IMR-90 (cell line): ENCODE measurements at regions not wholly inside any gene's neighbourhood (a gene's known extent, or its start where the extent isn't known, plus 50 kb on each side); places are given as distances from the start of the nearest gene placed in this dataset.

ENCODE experiments used
- ATAC-seq: fragments of 200-7000 bp; cut with Tn5 transposase; 2 replicates; pipeline ENCODE4 v1.9.1; 2020; ENCODE audit warnings: low read depth, mild to moderate bottlenecking, moderate library complexity
- BruUV-seq: library from RNA; stranded (reverse); fragments of 400-500 nt; replicated peaks from 2 replicates; lab custom pipeline; 2021; lab: Mats Ljungman, UMichigan
- CTCF ChIA-PET: fragments of 300-600 bp; formaldehyde crosslinking; extraction: SDS; loops from one replicate; lab custom pipeline; 2021; ENCODE audit warnings: antibody characterized with exemption; lab: Yijun Ruan, JAX
- POLR2A ChIA-PET: fragments of 300-600 bp; sonication (Branson Sonifier 250); formaldehyde crosslinking; loops from one replicate; lab custom pipeline; 2022; ENCODE audit warnings: antibody characterized with exemption; ENCODE audit not compliant: unreplicated experiment; lab: Charles Lee
- DNase-seq: peaks from one replicate; pipeline ENCODE4 v3.0.0; 2013
- H2AFZ ChIP-seq: replicated peaks from 2 replicates; pipeline ENCODE3; 2013; ENCODE audit warnings: low read length, mild to moderate bottlenecking; ENCODE audit not compliant: poor library complexity
- H2AK5ac ChIP-seq: 2 replicates; pipeline ENCODE4 v1.6.1; 2013; ENCODE audit warnings: low read depth, low read length, inconsistent platforms
- H2AK9ac ChIP-seq: replicated peaks from 2 replicates; pipeline ENCODE3; 2013; ENCODE audit warnings: mild to moderate bottlenecking, low read depth, low read length, moderate library complexity; ENCODE audit not compliant: poor library complexity
- H2BK120ac ChIP-seq: 2 replicates; pipeline ENCODE4 v1.6.1; 2013; ENCODE audit warnings: low read depth, low read length, inconsistent platforms
- H2BK15ac ChIP-seq: 3 replicates; pipeline ENCODE4 v1.6.1; 2013; ENCODE audit warnings: low read depth, low read length, inconsistent platforms
- H2BK20ac ChIP-seq: 2 replicates; pipeline ENCODE4 v1.6.1; 2013; ENCODE audit warnings: low read depth, mild to moderate bottlenecking, inconsistent platforms, low read length, moderate library complexity
- H2BK5ac ChIP-seq: 2 replicates; pipeline ENCODE4 v1.6.1; 2013; ENCODE audit warnings: mild to moderate bottlenecking, low read depth, low read length, inconsistent platforms; ENCODE audit not compliant: poor library complexity, severe bottlenecking
- H3K14ac ChIP-seq: replicated peaks from 2 replicates; pipeline ENCODE4 v1.6.1; 2013; ENCODE audit warnings: low read depth, low read length, inconsistent platforms
- H3K18ac ChIP-seq: 2 replicates; pipeline ENCODE4 v1.6.1; 2013; ENCODE audit warnings: low read depth, low read length, control low read depth
- H3K23ac ChIP-seq: 2 replicates; pipeline ENCODE4 v1.6.1; 2013; ENCODE audit warnings: low read depth, low read length, inconsistent platforms
- H3K27ac ChIP-seq: 2 replicates; pipeline ENCODE4 v1.5.1; 2013; ENCODE audit warnings: mild to moderate bottlenecking, control low read depth, low read length; ENCODE audit not compliant: insufficient read depth
- H3K27me3 ChIP-seq: 2 replicates; pipeline ENCODE4 v1.6.1; 2013; ENCODE audit warnings: low read length; ENCODE audit not compliant: control insufficient read depth, insufficient read depth
- H3K36me3 ChIP-seq: 2 replicates; pipeline ENCODE4 v1.6.1; 2013; ENCODE audit warnings: low read length, mixed read lengths; ENCODE audit not compliant: control insufficient read depth, insufficient read depth
- H3K4ac ChIP-seq: 2 replicates; pipeline ENCODE4 v1.6.1; 2013; ENCODE audit warnings: low read depth, low read length, inconsistent platforms
- H3K4me1 ChIP-seq: 2 replicates; pipeline ENCODE4 v1.6.1; 2013; ENCODE audit warnings: low read length, mixed read lengths; ENCODE audit not compliant: control insufficient read depth, insufficient read depth
- H3K4me2 ChIP-seq: 2 replicates; pipeline ENCODE4 v1.6.1; 2013; ENCODE audit warnings: low read depth, mild to moderate bottlenecking, control low read depth, low read length, moderate library complexity
- H3K4me3 ChIP-seq: 2 replicates; pipeline ENCODE4 v1.5.1; 2013; ENCODE audit warnings: low read depth, mild to moderate bottlenecking, control low read depth, low read length, moderate library complexity; ENCODE audit not compliant: insufficient read depth
- H3K56ac ChIP-seq: 2 replicates; pipeline ENCODE4 v1.6.1; 2013; ENCODE audit warnings: low read length, inconsistent platforms; ENCODE audit not compliant: insufficient read depth; ENCODE audit errors: extremely low read depth
- H3K79me1 ChIP-seq, 2 experiments: 2 replicates each; pipeline ENCODE4 v1.6.1; 2013; ENCODE audit warnings: low read length in 2 of 2, inconsistent platforms in 1 of 2, low read depth in 1 of 2
- H3K9ac ChIP-seq: 2 replicates; pipeline ENCODE4 v1.6.1; 2013; ENCODE audit warnings: low read depth, low read length, control low read depth
- H3K9me1 ChIP-seq: 2 replicates; pipeline ENCODE4 v1.6.1; 2013; ENCODE audit warnings: low read length, inconsistent platforms; ENCODE audit not compliant: insufficient read depth
- H3K9me3 ChIP-seq: 2 replicates; pipeline ENCODE4 v1.6.1; 2013; ENCODE audit warnings: low read length; ENCODE audit not compliant: control insufficient read depth, insufficient read depth
- H4K20me1 ChIP-seq: 2 replicates; pipeline ENCODE4 v1.6.1; 2013; ENCODE audit warnings: low read length, inconsistent platforms; ENCODE audit not compliant: insufficient read depth
- H4K5ac ChIP-seq: 2 replicates; pipeline ENCODE4 v1.6.1; 2013; ENCODE audit warnings: mild to moderate bottlenecking, low read depth, low read length, control low read depth
- H4K8ac ChIP-seq, 2 experiments: 2 replicates each; pipeline ENCODE4 v1.6.1; 2013; ENCODE audit warnings: low read depth in 2 of 2, low read length in 2 of 2, control low read depth in 1 of 2, inconsistent platforms in 1 of 2
- H4K91ac ChIP-seq: 2 replicates; pipeline ENCODE4 v1.6.1; 2013; ENCODE audit warnings: low read depth, low read length, inconsistent platforms; ENCODE audit not compliant: insufficient read depth
- BHLHE40 ChIP-seq: fragments of 150-350 bp; IDR thresholded peaks from 2 replicates; pipeline ENCODE4 v1.6.1; 2016; ENCODE audit warnings: mild to moderate bottlenecking, low read depth, low read length
- CEBPB ChIP-seq: IDR thresholded peaks from 2 replicates; pipeline ENCODE4 v1.6.1; 2012; ENCODE audit warnings: low read depth, low read length, improper control_type of control experiment
- CHD1 ChIP-seq: IDR thresholded peaks from 2 replicates; pipeline ENCODE4 v1.6.1; 2012; ENCODE audit warnings: low read depth, low read length, improper control_type of control experiment
- FOS ChIP-seq: fragments of 150-350 bp; IDR thresholded peaks from 2 replicates; pipeline ENCODE4 v1.6.1; 2016; ENCODE audit warnings: low read depth, low read length
- MAFK ChIP-seq: IDR thresholded peaks from 2 replicates; pipeline ENCODE4 v1.6.1; 2012; ENCODE audit warnings: low read depth, low read length, improper control_type of control experiment
- MAZ ChIP-seq: IDR thresholded peaks from 2 replicates; pipeline ENCODE4 v1.6.1; 2012; ENCODE audit warnings: low read depth, mild to moderate bottlenecking, low read length, improper control_type of control experiment, moderate library complexity, borderline replicate concordance
- MXI1 ChIP-seq: IDR thresholded peaks from 2 replicates; pipeline ENCODE4 v1.6.1; 2012; ENCODE audit warnings: low read depth, mild to moderate bottlenecking, low read length, moderate library complexity, borderline replicate concordance
- NFE2L2 ChIP-seq: fragments of 150-350 bp; IDR thresholded peaks from 2 replicates; pipeline ENCODE4 v1.6.1; 2016; ENCODE audit warnings: low read depth, mild to moderate bottlenecking, low read length
- POLR2A ChIP-seq: IDR thresholded peaks from 2 replicates; pipeline ENCODE4 v1.6.1; 2012; ENCODE audit warnings: mild to moderate bottlenecking, low read depth, low read length
- RAD21 ChIP-seq: IDR thresholded peaks from 2 replicates; pipeline ENCODE4 v1.6.1; 2012; ENCODE audit warnings: low read length, improper control_type of control experiment
- RCOR1 ChIP-seq: IDR thresholded peaks from 2 replicates; pipeline ENCODE4 v1.6.1; 2012; ENCODE audit warnings: mild to moderate bottlenecking, low read length, improper control_type of control experiment; ENCODE audit not compliant: insufficient replicate concordance
- RFX5 ChIP-seq: IDR thresholded peaks from 2 replicates; pipeline ENCODE4 v1.8.0; 2012; ENCODE audit warnings: low read depth, mild to moderate bottlenecking, low read length, moderate library complexity
- SMC3 ChIP-seq: fragments of 150-350 bp; IDR thresholded peaks from 2 replicates; pipeline ENCODE4 v1.6.1; 2016; ENCODE audit warnings: low read depth, mild to moderate bottlenecking, antibody characterized with exemption, low read length, moderate library complexity
- WGBS, 2 experiments: methylation state at CpG; one replicate each; pipeline versions ENCODE4 v1.1.5 to v1.1.7; 2013; ENCODE audit warnings: missing lambda C conversion rate in 2 of 2; ENCODE audit not compliant: insufficient read length in 1 of 2; ENCODE audit errors: extremely low coverage in 2 of 2; 5-methylcytosine and 5-hydroxymethylcytosine counted together
- dilution Hi-C: fragments of 300-500 bp; cut with HindIII; formaldehyde crosslinking; loops from one replicate; pipeline ENCODE4 v1.14.3; 2018; ENCODE audit warnings: low sequenced_read_pairs; ENCODE audit not compliant: unreplicated experiment
- in situ Hi-C: fragments of 300-500 bp; cut with MboI; formaldehyde crosslinking; loops from 3 replicates; pipeline ENCODE4 v1.14.3; 2019; ENCODE audit warnings: low sequenced_read_pairs, inconsistent platforms, mixed read lengths
- intact Hi-C: fragments of 100-400 bp; cut with micrococcal nuclease; formaldehyde crosslinking; loops from 2 replicates; pipeline ENCODE4 v1.10.0; 2022
- TF ChIP-seq, protein P1 (sequence below): fragments of 150-350 bp; IDR thresholded peaks from 2 replicates; pipeline ENCODE4 v1.6.1; 2017; ENCODE audit warnings: mild to moderate bottlenecking, antibody characterized with exemption, low read length, low read depth
- TF ChIP-seq, protein P2 (sequence below): conservative IDR thresholded peaks from 2 replicates; pipeline ENCODE4 v1.5.1; 2012; ENCODE audit warnings: mild to moderate bottlenecking, low read depth, low read length, improper control_type of control experiment
- TF ChIP-seq, protein P3 (sequence below): fragments of 150-350 bp; IDR thresholded peaks from 2 replicates; pipeline ENCODE4 v1.6.1; 2016; ENCODE audit warnings: low read depth, mild to moderate bottlenecking, low read length, moderate library complexity, borderline replicate concordance

DNA sequence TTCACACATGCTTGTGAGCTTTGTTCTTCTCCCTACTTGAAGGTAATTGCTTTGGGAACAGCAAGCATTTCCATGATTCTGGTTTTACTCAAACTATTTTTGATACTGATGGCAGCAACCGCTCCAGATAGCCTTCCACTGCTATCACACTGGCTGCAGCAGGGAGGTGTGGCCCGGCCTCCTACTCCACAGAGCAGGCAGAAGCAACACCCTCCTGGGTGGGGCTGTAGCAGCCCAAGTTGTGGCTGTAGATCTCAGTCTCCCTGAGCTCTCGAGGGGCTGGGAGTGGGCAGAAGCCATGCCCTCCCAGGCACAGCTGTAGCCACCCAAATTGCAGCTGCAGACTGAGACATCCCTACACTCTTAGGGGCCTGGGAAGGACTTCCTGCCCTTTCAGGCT, 878.8 kb upstream of the GBE1 start:
- H3K27ac ChIP-seq = no peak overlapping the region
- H4K5ac ChIP-seq = no peak overlapping the region
- no peak overlapping the region for H3K4ac ChIP-seq
- ATAC-seq = no peak
- no peak overlapping the region for H2AK9ac ChIP-seq
- H3K4me2 ChIP-seq = no peak overlapping the region
- ChIA-PET POLR2A (no interaction called here), CTCF (no interaction called here)
- H3K4me3 ChIP-seq = no peak overlapping the region
- no peak overlapping the region for H4K8ac ChIP-seq
- no peaks in the 10 kb centered on the region for H3K79me1 ChIP-seq
- H3K18ac ChIP-seq = no peak overlapping the region
- no peaks in the 10 kb centered on the region for H3K36me3 ChIP-seq
- H2BK120ac ChIP-seq = no peak overlapping the region
- H3K27me3 ChIP-seq = no peaks in the 10 kb centered on the region
- H2AK5ac ChIP-seq = no peak overlapping the region
- no peak overlapping the region for H3K14ac ChIP-seq
- H3K23ac ChIP-seq = no peak overlapping the region
- no peak overlapping the region for H3K56ac ChIP-seq
- dilution Hi-C loops = no loop called here
- no TSS peak for BruUV-seq
- peaks cover 12% of the 10 kb centered on the region for H3K9me3 ChIP-seq
- no peak overlapping the region for H3K9ac ChIP-seq
- H4K91ac ChIP-seq = no peak overlapping the region
- no peak overlapping the region for H2BK5ac ChIP-seq
- H3K9me1 ChIP-seq = no peaks in the 10 kb centered on the region
- WGBS, 2 experiments = 20% methylated on average over 1 of the region's 3 CpGs; no CpG with 5 or more reads in 1 of the 2 experiments
- TF ChIP-seq, protein P1, sequence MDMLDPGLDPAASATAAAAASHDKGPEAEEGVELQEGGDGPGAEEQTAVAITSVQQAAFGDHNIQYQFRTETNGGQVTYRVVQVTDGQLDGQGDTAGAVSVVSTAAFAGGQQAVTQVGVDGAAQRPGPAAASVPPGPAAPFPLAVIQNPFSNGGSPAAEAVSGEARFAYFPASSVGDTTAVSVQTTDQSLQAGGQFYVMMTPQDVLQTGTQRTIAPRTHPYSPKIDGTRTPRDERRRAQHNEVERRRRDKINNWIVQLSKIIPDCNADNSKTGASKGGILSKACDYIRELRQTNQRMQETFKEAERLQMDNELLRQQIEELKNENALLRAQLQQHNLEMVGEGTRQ = no peak
- no peak for TF ChIP-seq MXI1
- TF ChIP-seq RCOR1 = no peak
- no peak for TF ChIP-seq FOS
- no peak for TF ChIP-seq CHD1
- no peak for TF ChIP-seq RAD21
- TF ChIP-seq, protein P2, sequence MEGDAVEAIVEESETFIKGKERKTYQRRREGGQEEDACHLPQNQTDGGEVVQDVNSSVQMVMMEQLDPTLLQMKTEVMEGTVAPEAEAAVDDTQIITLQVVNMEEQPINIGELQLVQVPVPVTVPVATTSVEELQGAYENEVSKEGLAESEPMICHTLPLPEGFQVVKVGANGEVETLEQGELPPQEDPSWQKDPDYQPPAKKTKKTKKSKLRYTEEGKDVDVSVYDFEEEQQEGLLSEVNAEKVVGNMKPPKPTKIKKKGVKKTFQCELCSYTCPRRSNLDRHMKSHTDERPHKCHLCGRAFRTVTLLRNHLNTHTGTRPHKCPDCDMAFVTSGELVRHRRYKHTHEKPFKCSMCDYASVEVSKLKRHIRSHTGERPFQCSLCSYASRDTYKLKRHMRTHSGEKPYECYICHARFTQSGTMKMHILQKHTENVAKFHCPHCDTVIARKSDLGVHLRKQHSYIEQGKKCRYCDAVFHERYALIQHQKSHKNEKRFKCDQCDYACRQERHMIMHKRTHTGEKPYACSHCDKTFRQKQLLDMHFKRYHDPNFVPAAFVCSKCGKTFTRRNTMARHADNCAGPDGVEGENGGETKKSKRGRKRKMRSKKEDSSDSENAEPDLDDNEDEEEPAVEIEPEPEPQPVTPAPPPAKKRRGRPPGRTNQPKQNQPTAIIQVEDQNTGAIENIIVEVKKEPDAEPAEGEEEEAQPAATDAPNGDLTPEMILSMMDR = no peak
- no peak for TF ChIP-seq MAZ
- no peak for TF ChIP-seq NFE2L2
- TF ChIP-seq MAFK = no peak
- TF ChIP-seq CEBPB = no peak
- no peak for TF ChIP-seq SMC3
- no peak for TF ChIP-seq RFX5
- no peak for TF ChIP-seq POLR2A
- no peak for TF ChIP-seq BHLHE40
- TF ChIP-seq, protein P3, sequence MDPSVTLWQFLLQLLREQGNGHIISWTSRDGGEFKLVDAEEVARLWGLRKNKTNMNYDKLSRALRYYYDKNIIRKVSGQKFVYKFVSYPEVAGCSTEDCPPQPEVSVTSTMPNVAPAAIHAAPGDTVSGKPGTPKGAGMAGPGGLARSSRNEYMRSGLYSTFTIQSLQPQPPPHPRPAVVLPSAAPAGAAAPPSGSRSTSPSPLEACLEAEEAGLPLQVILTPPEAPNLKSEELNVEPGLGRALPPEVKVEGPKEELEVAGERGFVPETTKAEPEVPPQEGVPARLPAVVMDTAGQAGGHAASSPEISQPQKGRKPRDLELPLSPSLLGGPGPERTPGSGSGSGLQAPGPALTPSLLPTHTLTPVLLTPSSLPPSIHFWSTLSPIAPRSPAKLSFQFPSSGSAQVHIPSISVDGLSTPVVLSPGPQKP = no peak
- no peaks in the 10 kb centered on the region for H4K20me1 ChIP-seq
- in situ Hi-C loops = no loop called here
- no peaks in the 10 kb centered on the region for H3K4me1 ChIP-seq
- no peak overlapping the region for H2AFZ ChIP-seq
- H2BK20ac ChIP-seq = no peak overlapping the region
- no peak for DNase-seq
- intact Hi-C loops = no loop called here
- H2BK15ac ChIP-seq = no peak overlapping the region
